ENCODE measurements at regions not wholly inside any gene's neighbourhood (a gene's known extent, or its start where the extent isn't known, plus 50 kb on each side); places are given as distances from the start of the nearest gene placed in this dataset.

GRCh38 chr1:67991546-67991945 is 58.9 kb downstream of the DIRAS3 start:
- no peak for DNase-seq (ENCODE audit: low read depth)

GRCh38 chr1:67988066-67988465 is 62.4 kb downstream of the DIRAS3 start:
- DNase-seq (ENCODE audit: low read depth): no peak

GRCh38 chr1:67987046-67987799 is 63.2 kb downstream of the DIRAS3 start:
- peak; percentile 92 for DNase-seq (ENCODE audit: low read depth)

- peak; percentile 58 for DNase-seq (ENCODE audit: low read depth)
Observed at GRCh38 chr1:67983867-67984266, 66.6 kb downstream of the DIRAS3 start.

GRCh38 chr1:67980028-67980427 is 70.4 kb downstream of the DIRAS3 start:
- peak; percentile 32 for DNase-seq (ENCODE audit: low read depth)

GRCh38 chr1:67979532-67979931 is 70.9 kb downstream of the DIRAS3 start:
- no peak for DNase-seq (ENCODE audit: low read depth)

- peak; percentile 85 for DNase-seq (ENCODE audit: low read depth)
Observed at GRCh38 chr1:67978890-67979516, 71.4 kb downstream of the DIRAS3 start.

- no peak for DNase-seq (ENCODE audit: low read depth)
Observed at GRCh38 chr1:67977756-67978155, 72.7 kb downstream of the DIRAS3 start.

- peak; percentile 8 for DNase-seq (ENCODE audit: low read depth)
Observed at GRCh38 chr1:67973051-67973450, 77.4 kb downstream of the DIRAS3 start.

- peak; percentile 97 for DNase-seq (ENCODE audit: low read depth)
Observed at GRCh38 chr1:67970088-67970487, 80.3 kb downstream of the DIRAS3 start.

GRCh38 chr1:67969446-67969845 is 81.0 kb downstream of the DIRAS3 start:
- DNase-seq (ENCODE audit: low read depth): peak; percentile 25

GRCh38 chr1:67966666-67967009 is 83.8 kb downstream of the DIRAS3 start:
- DNase-seq (ENCODE audit: low read depth): peak; percentile 8

- no peak for DNase-seq (ENCODE audit: low read depth)
Observed at GRCh38 chr1:67965995-67966665, 84.3 kb downstream of the DIRAS3 start.

- no peak for DNase-seq (ENCODE audit: low read depth)
Observed at GRCh38 chr1:67963263-67963662, 87.2 kb downstream of the DIRAS3 start.

- DNase-seq (ENCODE audit: low read depth): no peak
Observed at GRCh38 chr1:67960766-67961165, 89.7 kb downstream of the DIRAS3 start.

GRCh38 chr1:67958472-67958871 is 92.0 kb downstream of the DIRAS3 start:
- no peak for DNase-seq (ENCODE audit: low read depth)

GRCh38 chr1:67957066-67957465 is 93.4 kb downstream of the DIRAS3 start:
- no peak for DNase-seq (ENCODE audit: low read depth)

GRCh38 chr1:67956116-67956515 is 94.3 kb downstream of the DIRAS3 start:
- DNase-seq (ENCODE audit: low read depth): no peak

- no peak for DNase-seq (ENCODE audit: low read depth)
Observed at GRCh38 chr1:67955591-67955990, 94.8 kb downstream of the DIRAS3 start.

- DNase-seq (ENCODE audit: low read depth): no peak
Observed at GRCh38 chr1:67953301-67953700, 97.1 kb downstream of the DIRAS3 start.

- DNase-seq (ENCODE audit: low read depth): peak; percentile 48
Observed at GRCh38 chr1:67952071-67952470, 98.4 kb downstream of the DIRAS3 start.

GRCh38 chr1:67951014-67951413 is 99.4 kb downstream of the DIRAS3 start:
- DNase-seq (ENCODE audit: low read depth): no peak

Measured in M059J (cell line).